IPS-15b (cell line): ENCODE measurements at regions not wholly inside any gene's neighbourhood (a gene's known extent, or its start where the extent isn't known, plus 50 kb on each side); places are given as distances from the start of the nearest gene placed in this dataset.

Experiments used
- H3K27me3 ChIP-seq: one replicate; pipeline ENCODE4 v1.6.1; 2013; ENCODE audit warnings: low read length; ENCODE audit not compliant: control insufficient read depth, insufficient read depth
- H3K36me3 ChIP-seq: one replicate; pipeline ENCODE4 v1.6.1; 2013; ENCODE audit warnings: low read length; ENCODE audit not compliant: control insufficient read depth, insufficient read depth
- H3K4me1 ChIP-seq: one replicate; pipeline ENCODE4 v1.6.1; 2013; ENCODE audit warnings: mild to moderate bottlenecking, low read length; ENCODE audit not compliant: control insufficient read depth, insufficient read depth
- H3K4me3 ChIP-seq: one replicate; pipeline ENCODE4 v1.5.1; 2013; ENCODE audit warnings: low read depth, low read length
- H3K9ac ChIP-seq: one replicate; pipeline ENCODE4 v1.6.1; 2013; ENCODE audit warnings: low read depth, mild to moderate bottlenecking, low read length
- H3K9me3 ChIP-seq: one replicate; pipeline ENCODE4 v1.6.1; 2013; ENCODE audit warnings: mild to moderate bottlenecking, low read length; ENCODE audit not compliant: control insufficient read depth, insufficient read depth

DNA sequence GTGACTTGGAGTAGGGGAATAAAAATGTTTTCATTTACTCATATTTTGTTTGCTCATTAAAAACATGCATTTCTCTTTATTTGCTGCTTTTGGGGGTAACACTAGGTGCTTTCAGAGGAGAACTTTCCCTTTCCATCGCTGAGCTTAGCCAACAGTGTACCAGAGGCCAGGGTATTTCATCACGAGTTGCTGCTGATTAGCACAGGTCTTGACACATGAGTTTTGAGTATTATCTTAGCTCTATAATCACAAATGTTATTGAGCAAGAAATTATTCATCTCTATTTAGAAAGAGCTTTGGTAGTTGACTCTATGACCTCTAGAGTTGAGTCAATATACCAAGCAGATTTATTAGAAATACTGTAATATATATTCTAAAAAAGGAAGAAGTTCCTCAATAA is 375.9 kb downstream of the NXPH1 start:
- Histone ChIP-seq H3K27me3 (no peaks in the 10 kb centered on the region), H3K9me3 (no peaks in the 10 kb centered on the region), H3K9ac (no peak overlapping the region), H3K4me1 (no peaks in the 10 kb centered on the region), H3K36me3 (no peaks in the 10 kb centered on the region), H3K4me3 (no peak overlapping the region)

DNA sequence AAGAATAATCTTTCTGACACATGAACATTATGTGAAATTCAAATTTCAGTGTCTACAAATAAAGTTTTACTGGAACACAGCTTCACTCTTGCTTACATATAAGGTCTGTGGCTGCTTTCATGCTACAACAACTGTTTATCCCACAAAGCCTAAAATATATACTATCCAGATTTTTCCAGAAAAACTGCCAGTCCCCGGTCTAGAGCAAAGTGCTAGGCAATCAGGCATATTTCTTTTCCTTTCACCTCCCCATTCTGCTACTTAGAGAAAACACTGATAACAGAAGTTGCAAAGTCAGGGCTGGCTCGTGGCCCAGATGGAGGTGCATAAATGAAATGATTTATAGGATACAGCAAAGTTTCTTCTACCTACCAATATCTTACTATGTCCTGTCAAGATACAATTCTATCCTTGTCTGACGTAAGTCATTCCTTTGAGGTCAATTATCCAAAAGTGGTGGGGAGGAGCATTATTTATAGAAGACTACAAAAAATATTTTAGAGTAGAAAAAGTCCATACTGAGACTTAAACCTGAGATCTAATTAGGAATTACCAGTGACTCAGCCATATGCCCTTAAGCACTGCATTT is 384.1 kb downstream of the NXPH1 start:
- Histone ChIP-seq H3K4me1 (no peaks in the 10 kb centered on the region), H3K27me3 (no peaks in the 10 kb centered on the region), H3K9ac (no peak overlapping the region), H3K9me3 (no peaks in the 10 kb centered on the region), H3K36me3 (no peaks in the 10 kb centered on the region), H3K4me3 (no peak overlapping the region)

DNA sequence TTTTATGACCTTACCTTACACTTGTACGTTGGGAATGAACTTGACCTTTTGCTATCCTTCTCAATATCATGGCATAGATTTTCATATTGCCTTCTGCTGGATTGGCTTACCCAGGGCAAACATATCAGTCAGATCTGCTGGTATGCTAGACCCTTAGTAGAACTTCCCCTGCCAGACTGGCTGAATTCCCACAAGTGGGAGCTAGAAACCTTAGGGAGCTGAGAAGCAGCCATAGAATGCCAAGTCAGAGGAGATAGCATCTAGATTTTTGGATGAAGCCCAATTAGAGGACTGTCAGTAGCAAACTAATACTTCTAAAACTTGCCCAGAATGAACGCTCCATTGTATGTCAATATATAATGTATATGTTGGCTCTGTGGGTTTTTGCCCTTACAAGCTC is 385.0 kb downstream of the NXPH1 start:
- Histone ChIP-seq H3K4me1 (no peaks in the 10 kb centered on the region), H3K36me3 (no peaks in the 10 kb centered on the region), H3K27me3 (no peaks in the 10 kb centered on the region), H3K9ac (no peak overlapping the region), H3K9me3 (no peaks in the 10 kb centered on the region), H3K4me3 (no peak overlapping the region)

DNA sequence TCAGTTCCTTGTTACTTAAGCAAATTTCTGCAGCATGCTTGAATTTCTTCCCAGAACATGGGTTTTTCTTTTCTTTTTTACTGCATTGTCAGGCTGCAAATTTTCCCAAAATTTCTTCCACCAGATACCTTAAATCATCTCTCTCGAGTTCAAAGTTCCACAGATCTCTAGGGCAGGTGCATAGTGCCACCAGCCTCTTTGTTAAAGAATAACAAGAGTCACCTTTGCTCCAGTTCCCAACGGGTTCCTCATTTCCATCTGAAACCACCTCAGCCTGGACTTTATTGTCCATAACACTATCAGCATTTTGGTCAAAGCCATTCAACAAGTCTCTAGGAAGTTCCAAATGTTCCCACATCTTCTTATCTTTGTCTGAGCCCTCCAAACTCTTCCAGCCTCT is 389.2 kb downstream of the NXPH1 start:
- Histone ChIP-seq H3K9me3 (no peaks in the 10 kb centered on the region), H3K4me1 (no peaks in the 10 kb centered on the region), H3K36me3 (no peaks in the 10 kb centered on the region), H3K4me3 (no peak overlapping the region), H3K9ac (no peak overlapping the region), H3K27me3 (no peaks in the 10 kb centered on the region)

DNA sequence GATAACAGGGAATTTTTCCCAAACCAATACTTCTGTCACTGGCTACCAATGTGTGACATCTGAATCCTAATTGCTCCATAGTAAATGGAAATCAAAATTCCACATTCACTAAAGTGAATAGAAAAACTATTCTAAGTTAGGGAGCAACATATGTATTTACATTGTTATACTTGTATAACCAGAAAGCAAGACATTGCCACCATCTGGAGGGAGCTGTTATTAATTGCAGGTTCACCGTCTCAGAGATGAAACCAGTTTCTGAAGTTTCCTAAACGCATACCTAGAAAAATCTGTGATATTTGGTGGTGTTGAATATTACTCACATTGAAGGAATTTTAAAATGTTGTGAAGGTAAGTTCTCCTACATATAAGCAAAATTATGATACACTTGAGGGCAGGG is 390.1 kb downstream of the NXPH1 start:
- H3K9me3 ChIP-seq, result no peaks in the 10 kb centered on the region
- no peak overlapping the region for H3K4me3 ChIP-seq
- H3K27me3 ChIP-seq, result no peaks in the 10 kb centered on the region
- no peaks in the 10 kb centered on the region for H3K4me1 ChIP-seq
- no peak overlapping the region for H3K9ac ChIP-seq
- no peaks in the 10 kb centered on the region for H3K36me3 ChIP-seq

DNA sequence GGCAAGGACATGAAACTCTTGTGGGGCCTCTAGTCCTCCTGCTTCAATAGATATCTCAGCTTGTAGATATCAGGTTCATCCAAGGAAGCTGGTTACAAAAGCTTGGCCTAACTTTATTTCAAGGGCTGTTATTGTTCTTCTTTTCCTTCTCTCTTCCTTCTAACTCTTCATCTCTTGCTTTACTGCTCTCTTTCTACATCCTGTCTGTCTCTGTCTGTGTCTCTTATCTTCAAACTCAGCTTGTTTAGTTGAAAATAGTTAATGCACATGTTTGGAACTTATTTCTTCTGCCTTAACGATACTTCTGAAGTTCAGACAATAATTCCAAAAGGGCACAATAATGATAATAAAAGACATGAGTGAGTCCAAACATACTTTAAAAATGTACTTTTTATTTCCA is 393.9 kb downstream of the NXPH1 start:
- Histone ChIP-seq H3K36me3 (no peaks in the 10 kb centered on the region), H3K9ac (no peak overlapping the region), H3K9me3 (no peaks in the 10 kb centered on the region), H3K4me1 (no peaks in the 10 kb centered on the region), H3K4me3 (no peak overlapping the region), H3K27me3 (no peaks in the 10 kb centered on the region)

DNA sequence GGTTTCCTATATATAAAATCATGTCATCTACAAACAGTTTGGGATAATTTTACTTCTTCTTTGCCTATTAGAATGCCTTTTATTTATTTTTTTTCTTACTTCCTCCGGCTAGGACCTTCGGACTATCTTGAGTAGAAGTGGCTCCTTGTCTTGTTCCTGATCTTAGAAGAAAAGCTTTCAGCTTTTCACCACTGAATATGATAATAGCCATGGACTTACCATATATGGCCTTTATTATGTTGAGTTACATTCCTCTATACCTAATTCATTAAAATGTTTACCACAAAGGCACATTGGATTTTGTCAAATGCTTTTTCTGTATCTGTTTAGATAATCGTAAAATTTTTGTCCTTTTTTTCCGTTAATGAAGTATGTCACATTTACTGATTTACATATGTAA is 395.7 kb downstream of the NXPH1 start:
- Histone ChIP-seq H3K36me3 (no peaks in the 10 kb centered on the region), H3K27me3 (no peaks in the 10 kb centered on the region), H3K9ac (no peak overlapping the region), H3K4me3 (no peak overlapping the region), H3K4me1 (no peaks in the 10 kb centered on the region), H3K9me3 (no peaks in the 10 kb centered on the region)

DNA sequence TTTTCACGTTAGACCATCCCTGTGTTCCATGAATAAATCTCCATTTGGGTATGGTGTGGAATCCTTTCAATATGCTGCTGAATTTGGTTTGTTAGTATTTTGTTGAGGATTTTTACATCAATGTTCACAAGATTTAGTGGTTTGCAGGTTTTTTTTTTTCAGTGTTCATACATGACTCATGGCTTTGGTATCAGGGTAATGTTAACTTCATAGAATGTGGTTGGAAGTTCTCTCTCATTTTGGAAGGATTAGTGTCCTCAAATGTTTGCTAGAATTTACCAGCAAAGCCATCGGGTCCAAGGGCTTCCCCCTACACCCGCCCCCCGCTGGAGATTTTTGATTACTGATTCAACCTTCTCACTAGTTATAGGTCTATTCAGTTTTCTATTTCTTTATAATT is 398.0 kb downstream of the NXPH1 start:
- Histone ChIP-seq H3K36me3 (no peaks in the 10 kb centered on the region), H3K4me1 (no peaks in the 10 kb centered on the region), H3K9ac (no peak overlapping the region), H3K9me3 (no peaks in the 10 kb centered on the region), H3K4me3 (no peak overlapping the region), H3K27me3 (no peaks in the 10 kb centered on the region)

DNA sequence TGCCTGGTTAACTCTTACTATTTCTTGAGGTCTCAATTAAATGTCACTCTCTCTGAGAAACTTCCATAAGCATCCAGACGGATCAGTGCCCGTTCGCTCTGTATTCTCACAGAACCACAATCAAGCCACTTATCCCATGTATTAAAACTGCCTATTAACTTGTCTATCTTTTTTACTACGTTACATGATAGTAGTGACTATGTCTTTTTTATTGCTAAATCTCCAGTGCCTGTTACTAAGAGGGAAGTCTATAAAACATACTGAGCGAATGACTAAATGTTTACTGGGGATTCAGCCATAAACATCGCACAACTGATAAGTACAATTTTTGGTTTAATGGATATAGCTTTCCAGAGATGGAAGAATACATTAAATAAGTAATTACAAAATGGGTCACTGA is 399.9 kb downstream of the NXPH1 start:
- no peak overlapping the region for H3K4me3 ChIP-seq
- no peaks in the 10 kb centered on the region for H3K9me3 ChIP-seq
- H3K4me1 ChIP-seq, result no peaks in the 10 kb centered on the region
- H3K27me3 ChIP-seq, result no peaks in the 10 kb centered on the region
- H3K36me3 ChIP-seq, result no peaks in the 10 kb centered on the region
- H3K9ac ChIP-seq, result no peak overlapping the region

DNA sequence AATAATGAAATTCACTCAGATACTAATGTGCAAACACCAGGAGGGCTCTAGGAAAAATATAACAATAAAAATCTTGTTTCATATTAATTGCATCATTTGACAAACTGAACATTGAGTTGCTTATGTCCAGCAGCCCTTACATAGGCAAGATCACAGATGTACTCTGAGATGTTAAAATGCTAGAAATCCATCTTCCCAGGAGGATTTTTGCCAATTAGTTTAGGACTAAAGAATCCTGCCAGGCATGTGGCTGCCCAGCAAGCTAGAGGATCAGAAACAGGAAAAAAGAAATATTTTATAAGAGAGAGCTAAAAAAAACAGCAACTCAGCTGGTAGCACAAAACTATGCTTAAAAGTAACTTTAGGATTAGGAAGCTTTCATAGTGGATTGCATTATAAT is 407.8 kb downstream of the NXPH1 start:
- Histone ChIP-seq H3K27me3 (no peaks in the 10 kb centered on the region), H3K9ac (no peak overlapping the region), H3K4me3 (no peak overlapping the region), H3K9me3 (no peaks in the 10 kb centered on the region), H3K4me1 (no peaks in the 10 kb centered on the region), H3K36me3 (no peaks in the 10 kb centered on the region)

DNA sequence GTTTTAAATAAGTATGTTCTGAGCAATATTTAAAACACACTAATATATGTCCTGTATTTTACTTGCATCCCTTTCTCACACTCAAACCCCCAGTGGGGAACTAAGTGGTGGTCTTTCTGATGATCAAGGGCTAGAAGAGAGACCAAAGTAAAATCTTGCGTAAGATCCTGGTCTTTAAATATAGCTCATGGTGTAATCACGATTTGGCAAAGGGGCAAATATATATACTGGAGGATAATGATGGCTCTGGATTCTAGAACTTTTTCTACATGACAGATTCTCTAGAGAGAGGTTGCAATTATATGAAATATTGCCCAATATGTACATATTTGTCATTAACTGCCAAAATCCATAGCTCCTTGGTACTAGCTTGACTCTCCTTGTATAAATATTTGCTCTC is 438.3 kb downstream of the NXPH1 start:
- H3K4me1 ChIP-seq, result no peaks in the 10 kb centered on the region
- H3K36me3 ChIP-seq, result no peaks in the 10 kb centered on the region
- no peaks in the 10 kb centered on the region for H3K9me3 ChIP-seq
- no peaks in the 10 kb centered on the region for H3K27me3 ChIP-seq
- H3K4me3 ChIP-seq, result no peak overlapping the region
- no peak overlapping the region for H3K9ac ChIP-seq

DNA sequence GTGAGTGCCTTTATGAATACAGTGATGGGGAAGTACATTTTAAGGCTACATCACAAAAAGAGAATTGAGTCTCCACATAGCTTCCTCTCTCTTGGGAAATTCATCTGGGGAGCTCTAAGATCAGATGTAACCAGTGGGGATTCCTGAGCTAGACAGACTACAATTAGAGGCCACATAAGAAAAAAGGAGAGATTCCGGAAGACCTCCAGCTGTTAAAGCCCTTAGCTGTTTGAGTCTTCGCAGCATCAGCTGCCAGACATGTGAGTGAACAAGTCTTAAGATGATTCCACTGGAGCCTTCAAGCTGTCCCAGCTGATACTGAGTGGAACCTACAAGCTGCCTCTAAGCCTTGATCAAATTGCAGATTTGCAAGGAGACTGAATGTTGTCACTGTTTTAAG is 448.5 kb downstream of the NXPH1 start:
- H3K4me3 ChIP-seq, result no peak overlapping the region
- no peak overlapping the region for H3K9ac ChIP-seq
- H3K4me1 ChIP-seq, result no peaks in the 10 kb centered on the region
- no peaks in the 10 kb centered on the region for H3K36me3 ChIP-seq
- H3K27me3 ChIP-seq, result no peaks in the 10 kb centered on the region
- H3K9me3 ChIP-seq, result no peaks in the 10 kb centered on the region
